SK-N-SH treated with all-trans-retinoic acid at 6 μM for 48 hours (cell line): ENCODE measurements at regions not wholly inside any gene's neighbourhood (a gene's known extent, or its start where the extent isn't known, plus 50 kb on each side); places are given as distances from the start of the nearest gene placed in this dataset.

Experiments used
- BACH2 ChIP-seq: fragments of 250-450 bp; sonication (Bioruptor Pico); IDR thresholded peaks from 2 replicates; pipeline ENCODE4 v1.9.0; 2021; ENCODE audit warnings: mild to moderate bottlenecking, borderline replicate concordance
- CSDC2 ChIP-seq: fragments of 250-450 bp; sonication (Bioruptor Pico); IDR thresholded peaks from 2 replicates; pipeline ENCODE4 v1.5.0; 2020; ENCODE audit warnings: mild to moderate bottlenecking, moderate library complexity
- OSR1 ChIP-seq: fragments of 250-450 bp; sonication (Bioruptor Pico); IDR thresholded peaks from 2 replicates; pipeline ENCODE4 v1.8.0; 2022; ENCODE audit warnings: moderate library complexity, mild to moderate bottlenecking, inconsistent platforms
- POU6F1 ChIP-seq: fragments of 250-450 bp; sonication (Bioruptor Pico); IDR thresholded peaks from 2 replicates; pipeline ENCODE4 v1.8.0; 2021; ENCODE audit warnings: low read depth, mild to moderate bottlenecking, moderate library complexity, borderline replicate concordance
- ZFP3 ChIP-seq: fragments of 250-450 bp; sonication (Bioruptor Pico); IDR thresholded peaks from 2 replicates; pipeline ENCODE4 v1.5.0; 2020; ENCODE audit warnings: mild to moderate bottlenecking, moderate library complexity

GRCh38 chr5:109575506-109575905 is 114.2 kb upstream of the MAN2A1 start:
- TF ChIP-seq ZFP3 (CRISPR knock-in tag) (no peak), CSDC2 (CRISPR knock-in tag) (no peak), POU6F1 (CRISPR knock-in tag) (no peak), OSR1 (CRISPR knock-in tag) (no peak), BACH2 (no peak)
